Endodermal cell (in vitro differentiated cells): ENCODE measurements at regions not wholly inside any gene's neighbourhood (a gene's known extent, or its start where the extent isn't known, plus 50 kb on each side); places are given as distances from the start of the nearest gene placed in this dataset.

Experiments
- DNase-seq: peaks from one replicate; pipeline ENCODE4 v3.0.0-alpha.2; 2017
- H3K27ac ChIP-seq: 2 replicates; pipeline ENCODE4 v1.5.1; 2013; ENCODE audit warnings: mild to moderate bottlenecking, low read depth, low read length, moderate library complexity
- H3K27me3 ChIP-seq: 2 replicates; pipeline ENCODE4 v1.6.1; 2013; ENCODE audit warnings: mild to moderate bottlenecking, low read length, moderate library complexity; ENCODE audit not compliant: insufficient read depth, control insufficient read depth, poor library complexity, severe bottlenecking
- H3K36me3 ChIP-seq: 2 replicates; pipeline ENCODE4 v1.7.0; 2013; ENCODE audit warnings: mild to moderate bottlenecking, low read length, moderate library complexity; ENCODE audit not compliant: control insufficient read depth, insufficient read depth
- H3K4me1 ChIP-seq: one replicate; pipeline ENCODE4 v1.7.0; 2013; ENCODE audit warnings: low read length; ENCODE audit not compliant: control insufficient read depth, insufficient read depth
- H3K4me3 ChIP-seq: 2 replicates; pipeline ENCODE4 v1.5.1; 2013; ENCODE audit warnings: mild to moderate bottlenecking, low read length, moderate library complexity
- H3K9ac ChIP-seq: 2 replicates; pipeline ENCODE4 v1.6.1; 2013; ENCODE audit warnings: mild to moderate bottlenecking, low read length, moderate library complexity; ENCODE audit not compliant: poor library complexity, severe bottlenecking; ENCODE audit errors: extremely low read depth
- H3K9me3 ChIP-seq: 2 replicates; pipeline ENCODE4 v1.6.1; 2013; ENCODE audit warnings: mild to moderate bottlenecking, low read length, moderate library complexity; ENCODE audit not compliant: control insufficient read depth
- H3K27ac Mint-ChIP-seq: 2 replicates; pipeline ENCODE4 v1.8.0; 2020; ENCODE audit warnings: mixed read lengths
- H3K27me3 Mint-ChIP-seq: 2 replicates; pipeline ENCODE4 v1.8.0; 2021; ENCODE audit warnings: mild to moderate bottlenecking, mixed read lengths; ENCODE audit not compliant: insufficient read depth
- H3K36me3 Mint-ChIP-seq: 2 replicates; pipeline ENCODE4 v1.8.0; 2020; ENCODE audit warnings: low read depth, mixed read lengths
- H3K4me1 Mint-ChIP-seq: 2 replicates; pipeline ENCODE4 v1.8.0; 2020; ENCODE audit warnings: mixed read lengths
- H3K4me3 Mint-ChIP-seq: 2 replicates; pipeline ENCODE4 v1.8.0; 2020; ENCODE audit warnings: mild to moderate bottlenecking, moderate library complexity, mixed read lengths
- H3K9me3 Mint-ChIP-seq: 2 replicates; pipeline ENCODE4 v1.8.0; 2020; ENCODE audit warnings: mild to moderate bottlenecking, mixed read lengths
- WGBS, 2 experiments: methylation state at CpG; one replicate each; pipeline versions ENCODE4 v1.1.5 to v1.1.7; 2013; ENCODE audit warnings: missing lambda C conversion rate in 2 of 2, mixed read lengths in 1 of 2; ENCODE audit not compliant: insufficient coverage in 1 of 2, insufficient read length in 1 of 2; 5-methylcytosine and 5-hydroxymethylcytosine counted together
- TF ChIP-seq, protein P1 (sequence below): fragments of 200-600 bp; sonication (generic); conservative IDR thresholded peaks from 2 replicates; pipeline ENCODE4 v1.5.0; 2021; ENCODE audit warnings: antibody characterized with exemption, mild to moderate bottlenecking

DNA sequence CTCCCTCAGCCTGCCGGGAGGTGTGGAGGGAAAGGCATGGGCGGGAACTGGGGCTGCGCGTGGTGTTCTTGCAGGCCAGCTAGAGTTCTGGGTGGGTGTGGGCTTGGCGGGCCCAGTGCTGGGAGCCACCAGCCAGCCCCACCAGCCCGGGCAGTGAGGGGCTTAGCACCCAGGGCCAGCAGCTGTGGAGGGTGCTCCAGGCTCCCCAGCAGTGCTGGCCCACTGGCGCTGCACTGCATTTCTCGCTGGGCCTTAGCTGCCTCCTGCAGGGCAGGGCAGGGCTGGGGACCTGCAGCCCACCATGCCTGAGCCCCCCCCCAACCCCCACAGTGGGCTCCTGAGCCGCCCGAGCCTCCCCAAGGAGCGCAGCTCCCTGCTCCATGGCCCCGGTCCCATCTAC lies 304.2 kb downstream of the KCNA4 start:
- Mint-ChIP-seq H3K4me1 (peaks cover 14% of the 10 kb centered on the region), H3K36me3 (no peaks in the 10 kb centered on the region)
- TF ChIP-seq, protein P1, sequence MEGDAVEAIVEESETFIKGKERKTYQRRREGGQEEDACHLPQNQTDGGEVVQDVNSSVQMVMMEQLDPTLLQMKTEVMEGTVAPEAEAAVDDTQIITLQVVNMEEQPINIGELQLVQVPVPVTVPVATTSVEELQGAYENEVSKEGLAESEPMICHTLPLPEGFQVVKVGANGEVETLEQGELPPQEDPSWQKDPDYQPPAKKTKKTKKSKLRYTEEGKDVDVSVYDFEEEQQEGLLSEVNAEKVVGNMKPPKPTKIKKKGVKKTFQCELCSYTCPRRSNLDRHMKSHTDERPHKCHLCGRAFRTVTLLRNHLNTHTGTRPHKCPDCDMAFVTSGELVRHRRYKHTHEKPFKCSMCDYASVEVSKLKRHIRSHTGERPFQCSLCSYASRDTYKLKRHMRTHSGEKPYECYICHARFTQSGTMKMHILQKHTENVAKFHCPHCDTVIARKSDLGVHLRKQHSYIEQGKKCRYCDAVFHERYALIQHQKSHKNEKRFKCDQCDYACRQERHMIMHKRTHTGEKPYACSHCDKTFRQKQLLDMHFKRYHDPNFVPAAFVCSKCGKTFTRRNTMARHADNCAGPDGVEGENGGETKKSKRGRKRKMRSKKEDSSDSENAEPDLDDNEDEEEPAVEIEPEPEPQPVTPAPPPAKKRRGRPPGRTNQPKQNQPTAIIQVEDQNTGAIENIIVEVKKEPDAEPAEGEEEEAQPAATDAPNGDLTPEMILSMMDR = no peak

DNA sequence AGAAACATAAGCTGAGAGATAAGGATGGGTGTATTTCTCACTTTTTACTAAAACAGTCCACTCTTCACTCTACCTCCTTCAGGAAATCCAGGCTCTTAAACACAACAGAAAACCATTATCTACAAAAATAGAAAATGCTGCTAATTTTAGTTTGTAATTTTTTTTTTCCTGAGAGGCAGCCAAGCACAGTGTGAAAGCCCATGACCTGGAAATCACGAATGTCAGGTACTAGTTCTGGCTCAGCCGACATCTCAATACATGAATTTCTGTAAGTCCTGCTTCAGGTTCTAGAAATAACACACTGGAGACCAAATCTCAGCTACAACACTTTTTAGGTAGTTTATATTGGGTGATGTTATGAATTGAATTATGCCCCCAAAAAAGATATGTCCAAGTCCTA lies 308.9 kb downstream of the KCNA4 start:
- Mint-ChIP-seq H3K36me3 (no peaks in the 10 kb centered on the region), H3K4me3 (no peak overlapping the region), H3K27ac (no peak overlapping the region), H3K4me1 (no peaks in the 10 kb centered on the region), H3K9me3 (peaks cover 17% of the 10 kb centered on the region), H3K27me3 (no peaks in the 10 kb centered on the region)
- Histone ChIP-seq H3K4me3 (no peak overlapping the region), H3K9ac (no peak overlapping the region), H3K27me3 (no peaks in the 10 kb centered on the region), H3K27ac (no peak overlapping the region), H3K4me1 (no peaks in the 10 kb centered on the region), H3K36me3 (no peaks in the 10 kb centered on the region), H3K9me3 (no peaks in the 10 kb centered on the region)
- TF ChIP-seq, protein P1 = no peak
- WGBS, 2 experiments = 87% methylated on average over 2 of the region's 2 CpGs; no CpG with 5 or more reads in 1 of the 2 experiments
- DNase-seq = no peak

More for the DNA sequence above, 304.2 kb downstream of the KCNA4 start:
- H3K27ac Mint-ChIP-seq = no peak overlapping the region
- no peak overlapping the region for H3K4me3 ChIP-seq
- H3K27me3 Mint-ChIP-seq = no peaks in the 10 kb centered on the region
- no peak overlapping the region for H3K4me3 Mint-ChIP-seq
- H3K4me1 ChIP-seq = no peaks in the 10 kb centered on the region
- H3K36me3 ChIP-seq = no peaks in the 10 kb centered on the region
- WGBS, 2 experiments = 84 to 100% methylated on average over 2 to 12 of the region's 12 CpGs
- H3K9ac ChIP-seq = no peak overlapping the region
- H3K9me3 Mint-ChIP-seq = peaks cover 6% of the 10 kb centered on the region
- H3K27me3 ChIP-seq = no peaks in the 10 kb centered on the region
- H3K9me3 ChIP-seq = no peaks in the 10 kb centered on the region
- H3K27ac ChIP-seq = no peak overlapping the region
- DNase-seq = no peak

DNA sequence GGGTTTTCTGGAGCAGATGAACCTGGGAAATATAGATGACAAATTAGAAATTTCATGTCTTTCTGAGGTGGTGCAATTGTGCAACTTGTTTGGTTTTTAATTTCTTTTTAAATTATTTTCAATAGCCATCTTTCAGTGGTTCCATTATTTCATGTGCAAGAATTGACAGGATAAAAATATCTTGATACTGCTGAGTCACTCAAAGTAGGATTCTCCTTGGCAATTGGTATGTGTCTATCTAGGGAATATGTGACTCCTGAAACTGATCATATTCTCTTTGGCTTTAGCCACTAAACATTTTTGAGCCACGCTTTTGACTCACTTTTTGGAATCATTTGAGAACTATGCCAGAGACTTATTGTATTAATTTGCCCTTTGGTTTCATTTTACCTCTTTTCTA lies 331.5 kb downstream of the KCNA4 start:
- Mint-ChIP-seq H3K27ac (no peak overlapping the region), H3K27me3 (peaks cover 3% of the 10 kb centered on the region), H3K4me3 (no peak overlapping the region), H3K4me1 (no peaks in the 10 kb centered on the region), H3K9me3 (no peaks in the 10 kb centered on the region), H3K36me3 (no peaks in the 10 kb centered on the region)
- no peaks in the 10 kb centered on the region for H3K36me3 ChIP-seq
- H3K27ac ChIP-seq = no peak overlapping the region
- H3K4me1 ChIP-seq = no peaks in the 10 kb centered on the region
- no peak overlapping the region for H3K9ac ChIP-seq
- DNase-seq = no peak
- TF ChIP-seq, protein P1 = no peak
- no peaks in the 10 kb centered on the region for H3K27me3 ChIP-seq
- no peaks in the 10 kb centered on the region for H3K9me3 ChIP-seq
- WGBS, 2 experiments = 94 to 100% methylated on average over 1 of the region's 1 CpG
- no peak overlapping the region for H3K4me3 ChIP-seq
